ENCODE measurements at regions not wholly inside any gene's neighbourhood (a gene's known extent, or its start where the extent isn't known, plus 50 kb on each side); places are given as distances from the start of the nearest gene placed in this dataset.
A peak's percentile ranks its signal among the peaks of the same experiment; 100 is the strongest.

- ChIA-PET POLR2A (ENCODE audit: unreplicated experiment) (no interaction called here), CTCF (no interaction called here)
- H2BK5ac ChIP-seq (ENCODE audit: low read depth, low read length, poor library complexity, severe bottlenecking), result peak overlapping the region; percentile 82
- peak overlapping the region; percentile 78 for H3K4ac ChIP-seq (ENCODE audit: low read depth, low read length)
- no peak for TF ChIP-seq POLR2A (IDR thresholded peaks at IDR 0.05; ENCODE audit: low read depth, low read length)
- no peak for TF ChIP-seq RCOR1 (IDR thresholded peaks at IDR 0.05; ENCODE audit: insufficient replicate concordance, low read length)
- TF ChIP-seq FOS (IDR thresholded peaks at IDR 0.05; ENCODE audit: low read depth, low read length), result 0 out of 2 replicates have a peak, but pooled peaks have one; percentile 23
- TF ChIP-seq CEBPB (IDR thresholded peaks at IDR 0.05; ENCODE audit: low read depth, low read length), result no peak
- TF ChIP-seq SMC3 (IDR thresholded peaks at IDR 0.05; ENCODE audit: low read depth, low read length), result no peak
- no peak for TF ChIP-seq CTCF (conservative IDR thresholded peaks at IDR 0.05; ENCODE audit: low read depth, low read length)
- H3K14ac ChIP-seq (replicated peaks; ENCODE audit: low read depth, low read length), result peak overlapping the region; percentile 65
- dilution Hi-C loops (cut with HindIII; ENCODE audit: low sequenced_read_pairs, unreplicated experiment) (no loop called here), in situ Hi-C loops (cut with MboI; ENCODE audit: low sequenced_read_pairs) (no loop called here), intact Hi-C loops (cut with micrococcal nuclease) (no loop called here)
- H3K9me1 ChIP-seq (ENCODE audit: insufficient read depth, low read length), result 0 out of 2 replicates have a peak, but pooled peaks cover 4% of the 10 kb centered on the region
- peak overlapping the region; percentile 50 for H4K91ac ChIP-seq (ENCODE audit: insufficient read depth, low read depth, low read length)
- no peaks in the 10 kb centered on the region for H3K79me1 ChIP-seq (ENCODE audit: low read depth in 1 of 2, low read length in 2 of 2)
- H3K4me1 ChIP-seq (ENCODE audit: control insufficient read depth, insufficient read depth, low read length), result peaks cover 10% of the 10 kb centered on the region
- H2AK9ac ChIP-seq (replicated peaks; ENCODE audit: low read depth, low read length, poor library complexity), result no peak overlapping the region
- H3K4me2 ChIP-seq (ENCODE audit: low read depth, low read length), result peak overlapping the region; percentile 69
- peaks cover 7% of the 10 kb centered on the region; the same call in 1 of the 2 replicates for H4K20me1 ChIP-seq (ENCODE audit: insufficient read depth, low read length)
- H2BK15ac ChIP-seq (ENCODE audit: low read depth, low read length), result peak overlapping the region; percentile 79; the same call in 2 of the 3 replicates
- no peak overlapping the region for H3K56ac ChIP-seq (ENCODE audit: extremely low read depth, insufficient read depth, low read length)
- H3K9me3 ChIP-seq (ENCODE audit: control insufficient read depth, insufficient read depth, low read length), result no peaks in the 10 kb centered on the region
- peak overlapping the region; percentile 90 for H2BK20ac ChIP-seq (ENCODE audit: low read depth, low read length)
- H3K4me3 ChIP-seq (ENCODE audit: insufficient read depth, low read depth, low read length), result no peak overlapping the region
- WGBS, 2 experiments (ENCODE audit: extremely low coverage in 2 of 2, insufficient read length in 1 of 2), result no CpG with 5 or more reads among the region's 1 CpG
- H2BK120ac ChIP-seq (ENCODE audit: low read depth, low read length), result peak overlapping the region; percentile 72
- H4K5ac ChIP-seq (ENCODE audit: low read depth, low read length), result peak overlapping the region; percentile 30; the same call in 1 of the 2 replicates
- BruUV-seq (replicated peaks), result no TSS peak
- no peak overlapping the region for H2AFZ ChIP-seq (replicated peaks; ENCODE audit: low read length, poor library complexity)
- DNase-seq (peak; percentile 92), ATAC-seq (ENCODE audit: low read depth) (peak; percentile 82)
- H3K23ac ChIP-seq (ENCODE audit: low read depth, low read length), result no peak overlapping the region
- H3K27me3 ChIP-seq (ENCODE audit: control insufficient read depth, insufficient read depth, low read length), result no peaks in the 10 kb centered on the region; the same call in 1 of the 2 replicates
- H3K36me3 ChIP-seq (ENCODE audit: control insufficient read depth, insufficient read depth, low read length), result no peaks in the 10 kb centered on the region
- H3K27ac ChIP-seq (ENCODE audit: insufficient read depth, low read length), result no peak overlapping the region; the same call in 1 of the 2 replicates
- H3K9ac ChIP-seq (ENCODE audit: low read depth, low read length), result no peak overlapping the region
- H3K18ac ChIP-seq (ENCODE audit: low read depth, low read length), result peak overlapping the region; percentile 94
- peak overlapping the region; percentile 3 to 42; a peak in 2 of 4 replicates for H4K8ac ChIP-seq (ENCODE audit: low read depth in 2 of 2, low read length in 2 of 2)
- peak overlapping the region; percentile 86 for H2AK5ac ChIP-seq (ENCODE audit: low read depth, low read length)
Observed at GRCh38 chr10:61110188-61110844, 166.3 kb upstream of the RHOBTB1 start.
